ENCODE measurements at regions not wholly inside any gene's neighbourhood (a gene's known extent, or its start where the extent isn't known, plus 50 kb on each side); places are given as distances from the start of the nearest gene placed in this dataset.

DNA sequence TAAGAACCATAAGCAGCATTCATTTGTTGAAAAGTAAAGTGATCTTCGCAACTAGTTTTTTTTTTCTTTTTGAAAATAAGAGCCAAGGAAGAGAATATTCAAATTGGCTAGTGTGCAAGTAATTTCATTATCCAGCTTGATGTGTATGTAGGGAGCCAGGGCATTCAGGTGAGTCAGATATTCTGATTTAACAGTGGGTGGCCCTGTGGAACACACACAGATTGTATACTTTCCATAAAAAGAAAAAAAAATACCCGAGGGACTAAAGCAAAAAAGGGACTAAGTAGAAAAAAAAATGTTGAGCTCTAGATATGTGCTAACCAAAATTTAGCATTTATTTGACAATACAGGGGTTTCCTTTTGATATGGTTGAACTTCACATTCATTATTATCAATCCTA, 96.9 kb upstream of the ROPN1 start:
- Histone ChIP-seq H3K4me1 (ENCODE audit: insufficient read depth) (peaks cover 3% of the 10 kb centered on the region), H3K27ac (no peak overlapping the region), H3K27me3 (no peaks in the 10 kb centered on the region), H3K36me3 (no peaks in the 10 kb centered on the region), H3K9me3 (no peaks in the 10 kb centered on the region), H3K4me3 (no peak overlapping the region)
- TF ChIP-seq EP300 (IDR thresholded peaks at IDR 0.05) (no peak), POLR2A (IDR thresholded peaks at IDR 0.05) (no peak), CTCF (IDR thresholded peaks at IDR 0.05) (no peak)
- 68 to 80% (median 74%) methylated on average over 2 of the region's 2 CpGs for WGBS, 3 donors
- intact Hi-C loops (cut with DNase I): no loop called here
- no peak for DNase-seq

DNA sequence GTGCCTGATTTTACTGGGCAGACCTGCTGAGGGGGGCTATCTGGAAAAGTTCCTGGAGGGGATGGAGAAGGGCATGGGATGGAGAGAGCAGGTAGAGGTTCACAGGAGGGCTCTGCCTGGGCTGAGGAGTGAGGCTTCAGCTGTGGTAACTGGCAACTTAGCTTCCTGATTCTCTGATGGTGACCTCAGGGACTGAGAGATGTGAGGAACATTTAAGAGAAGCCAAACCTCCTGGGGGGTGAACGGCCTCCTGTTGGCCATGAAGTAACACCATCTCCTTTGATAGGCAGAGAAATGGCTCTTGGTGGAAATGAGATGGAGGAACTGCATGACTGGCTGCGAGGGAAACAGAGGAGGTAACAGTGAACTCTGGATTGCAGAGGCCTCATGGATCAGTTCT, 97.3 kb upstream of the ROPN1 start:
- Histone ChIP-seq H3K4me3 (no peak overlapping the region), H3K27ac (no peak overlapping the region), H3K27me3 (no peaks in the 10 kb centered on the region), H3K4me1 (ENCODE audit: insufficient read depth) (peaks cover 1% of the 10 kb centered on the region), H3K9me3 (no peaks in the 10 kb centered on the region), H3K36me3 (no peaks in the 10 kb centered on the region)
- intact Hi-C loops (cut with DNase I): no loop called here
- DNase-seq: no peak
- 87 to 90% (median 89%) methylated on average over 2 of the region's 2 CpGs for WGBS, 3 donors
- TF ChIP-seq CTCF (IDR thresholded peaks at IDR 0.05) (no peak), EP300 (IDR thresholded peaks at IDR 0.05) (no peak), POLR2A (IDR thresholded peaks at IDR 0.05) (no peak)

DNA sequence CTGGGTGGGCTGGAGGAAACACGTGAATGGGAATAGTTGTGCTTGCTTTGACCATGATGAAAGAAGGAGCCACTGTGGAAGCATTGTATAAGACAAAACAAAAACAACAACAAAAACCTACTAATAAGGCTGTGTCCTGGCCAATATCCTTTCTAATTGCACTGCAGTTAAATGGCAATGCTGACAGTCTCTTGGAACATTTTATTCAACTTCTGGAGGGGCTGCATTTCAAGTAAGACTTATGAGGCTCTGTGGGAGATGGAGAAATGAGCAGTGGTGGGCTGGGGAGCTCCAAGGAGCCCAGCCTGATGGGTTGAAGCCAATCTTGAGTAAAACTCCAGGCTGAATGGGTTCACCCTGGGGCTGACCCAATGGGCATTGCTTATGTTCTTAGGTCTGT, 99.8 kb upstream of the ROPN1 start:
- H3K27me3 ChIP-seq: no peaks in the 10 kb centered on the region
- no peak for DNase-seq
- WGBS, 3 donors: 71 to 96% (median 80%) methylated on average over 1 of the region's 1 CpG
- H3K4me1 ChIP-seq (ENCODE audit: insufficient read depth): no peaks in the 10 kb centered on the region
- intact Hi-C loops (cut with DNase I): no loop called here
- no peaks in the 10 kb centered on the region for H3K36me3 ChIP-seq
- TF ChIP-seq POLR2A (IDR thresholded peaks at IDR 0.05): no peak
- no peak for TF ChIP-seq CTCF (IDR thresholded peaks at IDR 0.05)
- no peak for TF ChIP-seq EP300 (IDR thresholded peaks at IDR 0.05)
- no peaks in the 10 kb centered on the region for H3K9me3 ChIP-seq
- no peak overlapping the region for H3K4me3 ChIP-seq
- no peak overlapping the region for H3K27ac ChIP-seq

GRCh38 chr3:124092811-124093210, 100.9 kb upstream of the ROPN1 start:
- DNase-seq: no peak
- Histone ChIP-seq H3K36me3 (no peaks in the 10 kb centered on the region), H3K27ac (no peak overlapping the region), H3K4me1 (ENCODE audit: insufficient read depth) (no peaks in the 10 kb centered on the region), H3K9me3 (no peaks in the 10 kb centered on the region), H3K4me3 (no peak overlapping the region), H3K27me3 (no peaks in the 10 kb centered on the region)
- 46 to 53% (median 46%) methylated on average over 8 of the region's 8 CpGs for WGBS, 3 donors
- intact Hi-C loops (cut with DNase I): no loop called here
- no peak for TF ChIP-seq CTCF (IDR thresholded peaks at IDR 0.05)
- no peak for TF ChIP-seq POLR2A (IDR thresholded peaks at IDR 0.05)

DNA sequence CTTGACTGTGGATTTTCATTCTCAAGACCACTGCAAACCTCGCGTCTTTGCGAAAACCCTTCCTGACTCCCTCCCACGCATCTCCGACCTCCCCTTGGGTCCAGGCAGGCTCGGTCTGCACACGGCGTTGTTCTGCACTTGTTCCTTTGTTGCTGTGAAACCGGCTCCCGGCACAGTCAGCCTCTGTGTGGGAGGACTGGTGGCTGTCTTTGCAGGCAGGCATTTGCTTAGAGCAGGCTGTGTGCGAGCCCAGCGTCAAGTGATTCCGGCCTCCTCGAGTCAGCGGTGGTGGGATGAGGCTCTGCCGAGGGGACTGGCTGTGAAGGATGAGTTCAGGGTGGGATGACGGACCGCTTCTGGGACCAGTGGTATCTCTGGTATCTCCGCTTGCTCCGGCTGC, 102.6 kb upstream of the ROPN1 start:
- no peak for DNase-seq
- no peak for TF ChIP-seq CTCF (IDR thresholded peaks at IDR 0.05)
- H3K4me3 ChIP-seq: no peak overlapping the region
- no peaks in the 10 kb centered on the region for H3K36me3 ChIP-seq
- no peaks in the 10 kb centered on the region for H3K4me1 ChIP-seq (ENCODE audit: insufficient read depth)
- H3K27me3 ChIP-seq: no peaks in the 10 kb centered on the region
- no peaks in the 10 kb centered on the region for H3K9me3 ChIP-seq
- no peak overlapping the region for H3K27ac ChIP-seq
- intact Hi-C loops (cut with DNase I): no loop called here
- WGBS, 3 donors: 63 to 75% (median 71%) methylated on average over 20 of the region's 20 CpGs
